Peyer's patch (tissue), 4 donors: ENCODE measurements at regions not wholly inside any gene's neighbourhood (a gene's known extent, or its start where the extent isn't known, plus 50 kb on each side); places are given as distances from the start of the nearest gene placed in this dataset.
"Not testable (repeated sequence)": the region's sequence is repeated elsewhere in the genome, so short reads cannot be mapped to it uniquely, and the experiment has no call there.

Experiments
- DNase-seq, 3 donors: peaks; one replicate each; pipeline ENCODE4 v3.0.0-alpha.2; 2017 to 2019
- H3K27ac ChIP-seq, 4 donors: fragments of 200-600 bp; sonication (generic); one replicate each; pipeline ENCODE4 v1.5.1; 2016 to 2019
- H3K27me3 ChIP-seq, 2 donors: fragments of 200-600 bp; sonication (generic); one replicate each; pipeline ENCODE4 v1.5.1; 2019
- H3K36me3 ChIP-seq, 3 donors: fragments of 200-600 bp; sonication (generic); one replicate each; pipeline ENCODE4 v1.5.1; 2016 to 2019
- H3K4me1 ChIP-seq, 4 donors: fragments of 200-600 bp; sonication (generic); one replicate each; pipeline ENCODE4 v1.5.1; 2016 to 2019
- H3K4me3 ChIP-seq, 4 donors: fragments of 200-600 bp; sonication (generic); 1 replicate in 3 of 4; 2 replicates in 1 of 4; pipeline ENCODE4 v1.5.1; 2016 to 2019; ENCODE audit warnings: mild to moderate bottlenecking in 1 of 4
- H3K9me3 ChIP-seq, 4 donors: fragments of 200-600 bp; sonication (generic); one replicate each; pipeline ENCODE4 v1.5.1; 2016 to 2019; ENCODE audit warnings: mild to moderate bottlenecking in 1 of 4
- CTCF ChIP-seq, 6 experiments: fragments of 450-650 bp in 4 of 6; fragments of 200-600 bp in 2 of 6; sonication (generic) in 1 of 6; IDR thresholded peaks; one replicate each; pipeline ENCODE4 v1.5.1; 2017 to 2019; ENCODE audit warnings: antibody characterized with exemption in 6 of 6, mild to moderate bottlenecking in 3 of 6, moderate library complexity in 1 of 6
- POLR2A ChIP-seq, 2 donors: fragments of 450-650 bp; IDR thresholded peaks; one replicate each; pipeline ENCODE4 v1.5.1; 2017; ENCODE audit warnings: antibody characterized with exemption in 2 of 2, mild to moderate bottlenecking in 2 of 2, moderate library complexity in 2 of 2

DNA sequence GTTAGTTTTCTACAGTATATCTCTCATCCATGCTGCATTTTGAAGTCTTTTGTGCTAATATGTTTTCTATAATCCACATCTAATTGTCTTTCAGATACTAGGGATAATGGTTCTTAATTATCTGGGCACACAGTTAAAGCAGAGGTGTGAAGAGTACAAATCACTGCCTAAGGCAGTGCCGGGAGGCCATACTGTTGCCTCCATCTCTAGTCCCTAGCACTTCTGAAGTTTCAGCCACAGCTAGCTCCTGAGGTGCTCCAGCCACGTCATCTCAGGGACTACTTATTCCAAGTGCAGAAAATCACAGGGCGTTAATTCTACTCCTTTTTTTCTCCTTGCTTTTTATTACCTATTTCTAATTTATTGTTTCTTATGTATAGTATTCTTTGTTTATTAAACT, 760.0 kb upstream of the FAM174A start:
- Histone ChIP-seq H3K4me1 (no peaks in the 10 kb centered on the region), H3K9me3 (no peaks in the 10 kb centered on the region), H3K27ac (no peak overlapping the region), H3K36me3 (no peaks in the 10 kb centered on the region), H3K27me3 (no peaks in the 10 kb centered on the region), H3K4me3 (no peak overlapping the region)
- no peak for TF ChIP-seq CTCF (IDR thresholded peaks at IDR 0.05)
- DNase-seq = no peak

DNA sequence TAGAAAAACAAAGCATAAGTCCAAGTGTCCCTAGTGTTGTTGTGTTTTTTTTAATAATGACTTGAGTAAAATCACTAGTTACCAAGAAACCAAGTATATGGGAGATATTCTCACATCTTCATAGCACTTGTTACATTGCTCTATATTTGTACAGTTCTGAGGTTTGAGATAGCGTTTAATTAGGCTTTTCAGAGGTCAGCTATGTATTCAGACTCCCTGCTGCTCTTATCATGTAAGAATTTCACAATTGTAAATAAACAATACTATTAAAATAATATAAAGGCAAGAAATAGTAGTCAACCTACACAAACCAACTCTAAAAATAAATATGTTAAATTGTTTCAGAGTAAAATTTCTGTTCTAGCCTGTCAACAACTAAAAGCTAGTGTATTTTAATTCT, 761.9 kb upstream of the FAM174A start:
- Histone ChIP-seq H3K9me3 (no peaks in the 10 kb centered on the region), H3K4me1 (no peaks in the 10 kb centered on the region), H3K27me3 (no peaks in the 10 kb centered on the region), H3K4me3 (no peak overlapping the region), H3K36me3 (no peaks in the 10 kb centered on the region), H3K27ac (no peak overlapping the region)
- no peak for DNase-seq
- TF ChIP-seq CTCF (IDR thresholded peaks at IDR 0.05) (no peak), POLR2A (IDR thresholded peaks at IDR 0.05) (no peak)

- no peaks in the 10 kb centered on the region for H3K4me1 ChIP-seq
- no peaks in the 10 kb centered on the region for H3K9me3 ChIP-seq
- H3K4me3 ChIP-seq = no peak overlapping the region
- TF ChIP-seq POLR2A (IDR thresholded peaks at IDR 0.05) (no peak), CTCF (IDR thresholded peaks at IDR 0.05) (no peak)
- no peaks in the 10 kb centered on the region for H3K36me3 ChIP-seq
- no peaks in the 10 kb centered on the region for H3K27me3 ChIP-seq
- no peak for DNase-seq
- no peak overlapping the region for H3K27ac ChIP-seq
These were observed 763.9 kb upstream of the FAM174A start for GRCh38 chr5:99771296-99771695.

DNA sequence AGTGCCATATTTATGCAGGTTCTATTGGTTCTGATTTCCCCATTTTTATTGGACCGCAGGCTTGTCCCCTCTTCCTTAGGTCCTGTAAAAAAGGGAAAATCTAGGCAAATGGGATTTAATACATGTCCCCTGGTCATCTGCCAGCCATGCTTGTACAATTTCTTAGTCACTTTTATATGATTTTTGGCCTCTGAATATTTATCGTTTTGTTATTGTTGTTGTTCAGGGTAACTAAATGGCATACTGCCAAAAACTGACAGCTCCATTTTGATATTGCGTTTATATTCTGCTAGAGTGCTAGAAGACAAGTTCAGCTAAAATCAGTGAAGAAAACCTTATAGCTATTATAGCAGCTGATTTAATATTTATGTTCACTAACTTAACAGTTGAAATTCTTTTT, 770.2 kb upstream of the FAM174A start:
- no peaks in the 10 kb centered on the region for H3K27me3 ChIP-seq
- H3K4me1 ChIP-seq = no peaks in the 10 kb centered on the region
- no peak overlapping the region for H3K4me3 ChIP-seq
- H3K9me3 ChIP-seq = no peaks in the 10 kb centered on the region
- no peak overlapping the region for H3K27ac ChIP-seq
- no peaks in the 10 kb centered on the region for H3K36me3 ChIP-seq
- no peak for DNase-seq
- TF ChIP-seq POLR2A (IDR thresholded peaks at IDR 0.05) (no peak), CTCF (IDR thresholded peaks at IDR 0.05) (no peak)

DNA sequence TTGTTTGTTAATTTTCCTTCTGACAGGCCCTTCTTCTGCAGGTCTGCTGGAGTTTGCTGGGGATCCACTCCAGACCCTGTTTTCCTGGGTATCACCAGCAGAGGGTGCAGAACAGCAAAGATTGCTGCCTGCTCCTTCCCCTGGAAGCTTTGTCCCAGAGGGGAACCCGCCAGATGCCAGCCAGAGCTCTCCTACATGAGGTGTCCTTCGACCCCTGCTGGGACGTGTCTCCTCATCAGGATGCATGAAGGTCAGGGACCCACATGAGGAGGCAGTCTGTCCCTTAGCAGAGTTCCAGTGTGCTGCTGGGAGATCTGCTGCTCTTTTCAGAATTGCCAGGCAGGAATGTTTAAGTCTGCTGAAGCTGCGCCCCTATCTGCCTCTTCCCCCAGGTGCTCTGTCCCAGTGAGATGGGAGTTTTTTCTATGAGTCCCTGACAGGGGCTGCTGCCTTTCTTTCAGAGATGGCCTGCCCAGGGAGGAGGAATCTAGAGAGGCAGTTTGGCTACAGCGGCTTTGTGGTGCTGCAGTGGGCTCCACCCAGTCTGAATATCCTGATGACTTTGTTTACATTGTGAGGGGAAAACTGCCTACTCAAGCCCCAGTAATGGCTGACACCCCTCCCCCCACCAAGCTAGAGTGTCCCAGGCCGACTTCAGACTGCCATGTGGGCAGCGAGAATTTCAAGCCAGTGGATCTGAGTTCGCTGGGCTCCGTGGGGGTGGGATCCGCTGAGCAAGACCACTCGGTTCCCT, 772.0 kb upstream of the FAM174A start:
- Histone ChIP-seq H3K4me1 (no peaks in the 10 kb centered on the region), H3K27ac (no peak overlapping the region), H3K9me3 (no peaks in the 10 kb centered on the region), H3K27me3 (no peaks in the 10 kb centered on the region), H3K4me3 (no peak overlapping the region), H3K36me3 (no peaks in the 10 kb centered on the region)
- no peak for DNase-seq
- no peak for TF ChIP-seq POLR2A (IDR thresholded peaks at IDR 0.05)
- no peak for TF ChIP-seq CTCF (IDR thresholded peaks at IDR 0.05)

GRCh38 chr5:99747342-99747741, 787.8 kb upstream of the FAM174A start:
- Histone ChIP-seq H3K36me3 (no peaks in the 10 kb centered on the region), H3K27ac (no peak overlapping the region), H3K9me3 (no peaks in the 10 kb centered on the region), H3K4me1 (no peaks in the 10 kb centered on the region), H3K27me3 (no peaks in the 10 kb centered on the region), H3K4me3 (no peak overlapping the region)
- TF ChIP-seq CTCF (IDR thresholded peaks at IDR 0.05) (no peak), POLR2A (IDR thresholded peaks at IDR 0.05) (no peak)
- no peak for DNase-seq

DNA sequence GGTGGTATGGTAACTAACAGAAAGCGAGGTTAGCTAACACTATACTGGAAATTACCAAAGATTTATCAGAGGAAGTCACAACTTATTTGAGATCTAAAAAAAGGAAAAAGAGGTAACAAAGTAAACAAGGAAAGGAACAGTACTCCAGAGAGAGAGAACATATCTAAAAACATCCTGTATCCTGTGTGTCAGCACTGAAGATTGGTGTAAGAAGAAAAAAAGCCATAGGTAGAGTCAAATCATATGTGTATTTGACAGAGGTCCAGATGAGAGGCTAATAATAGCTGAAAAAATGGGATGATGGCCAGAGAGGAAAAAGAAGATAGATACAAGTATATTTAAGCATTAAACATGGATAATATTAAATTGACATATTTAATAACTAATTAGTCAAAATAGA, 802.0 kb upstream of the FAM174A start:
- not testable (repeated sequence) for H3K4me1 ChIP-seq, H3K36me3 ChIP-seq, H3K27me3 ChIP-seq, H3K4me3 ChIP-seq, DNase-seq, H3K27ac ChIP-seq, H3K9me3 ChIP-seq

DNA sequence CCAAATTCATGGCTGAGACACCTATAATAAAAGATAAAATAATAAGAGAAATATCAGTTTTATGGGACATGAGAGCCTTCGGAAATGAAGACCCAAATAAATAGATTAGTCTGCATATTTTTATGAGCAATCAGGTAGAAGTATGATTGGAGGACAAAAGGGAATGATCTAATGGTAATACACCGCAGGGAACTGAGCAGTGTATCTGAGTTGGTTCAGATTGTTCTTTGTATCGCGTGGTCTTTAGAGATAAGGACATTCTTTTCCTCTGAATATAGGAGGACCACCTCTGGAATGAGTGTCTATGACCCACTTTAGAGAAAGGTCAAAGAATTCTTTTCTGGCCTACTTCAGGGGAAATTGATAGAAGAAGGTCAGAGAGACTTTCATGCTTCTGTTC, 801.8 kb upstream of the CHD1 start:
- DNase-seq, H3K27me3 ChIP-seq, H3K27ac ChIP-seq, H3K9me3 ChIP-seq, H3K4me1 ChIP-seq, H3K4me3 ChIP-seq, H3K36me3 ChIP-seq: not testable (repeated sequence)
